ENCODE measurements at regions not wholly inside any gene's neighbourhood (a gene's known extent, or its start where the extent isn't known, plus 50 kb on each side); places are given as distances from the start of the nearest gene placed in this dataset.

GRCh38 chr1:239675735-239676134 lies 289.4 kb downstream of the CHRM3 start:
- no peak for TF ChIP-seq CTCF (IDR thresholded peaks at IDR 0.05; ENCODE audit: low read depth, low read length, missing control alignments)
- no peak for DNase-seq (ENCODE audit: extremely low read depth, low read depth)
- no peak overlapping the region for H3K4me3 ChIP-seq (replicated peaks; ENCODE audit: low read depth, low read length)

- no peak for TF ChIP-seq CTCF (IDR thresholded peaks at IDR 0.05; ENCODE audit: low read depth, low read length, missing control alignments)
- DNase-seq (ENCODE audit: extremely low read depth, low read depth) = no peak
- H3K4me3 ChIP-seq (replicated peaks; ENCODE audit: low read depth, low read length) = no peak overlapping the region
Observed at GRCh38 chr1:239676522-239677273, 290.3 kb downstream of the CHRM3 start.

GRCh38 chr1:239677362-239677761 lies 291.0 kb downstream of the CHRM3 start:
- DNase-seq (ENCODE audit: extremely low read depth, low read depth) = no peak
- H3K4me3 ChIP-seq (replicated peaks; ENCODE audit: low read depth, low read length) = no peak overlapping the region
- no peak for TF ChIP-seq CTCF (IDR thresholded peaks at IDR 0.05; ENCODE audit: low read depth, low read length, missing control alignments)

GRCh38 chr1:239678181-239678580 lies 291.8 kb downstream of the CHRM3 start:
- no peak for TF ChIP-seq CTCF (IDR thresholded peaks at IDR 0.05; ENCODE audit: low read depth, low read length, missing control alignments)
- no peak overlapping the region for H3K4me3 ChIP-seq (replicated peaks; ENCODE audit: low read depth, low read length)
- DNase-seq (ENCODE audit: extremely low read depth, low read depth) = no peak

- no peak for DNase-seq (ENCODE audit: extremely low read depth, low read depth)
- no peak for TF ChIP-seq CTCF (IDR thresholded peaks at IDR 0.05; ENCODE audit: low read depth, low read length, missing control alignments)
- no peak overlapping the region for H3K4me3 ChIP-seq (replicated peaks; ENCODE audit: low read depth, low read length)
Observed at GRCh38 chr1:239682046-239682445, 295.7 kb downstream of the CHRM3 start.

GRCh38 chr1:239682960-239683359 lies 296.6 kb downstream of the CHRM3 start:
- no peak for TF ChIP-seq CTCF (IDR thresholded peaks at IDR 0.05; ENCODE audit: low read depth, low read length, missing control alignments)
- no peak for DNase-seq (ENCODE audit: extremely low read depth, low read depth)
- no peak overlapping the region for H3K4me3 ChIP-seq (replicated peaks; ENCODE audit: low read depth, low read length)

GRCh38 chr1:239686386-239686785 lies 300.0 kb downstream of the CHRM3 start:
- no peak for TF ChIP-seq CTCF (IDR thresholded peaks at IDR 0.05; ENCODE audit: low read depth, low read length, missing control alignments)
- no peak for DNase-seq (ENCODE audit: extremely low read depth, low read depth)
- H3K4me3 ChIP-seq (replicated peaks; ENCODE audit: low read depth, low read length) = no peak overlapping the region

Data from HFF-Myc (cell line).